Rectal smooth muscle tissue (tissue), 1 donor: ENCODE measurements at regions not wholly inside any gene's neighbourhood (a gene's known extent, or its start where the extent isn't known, plus 50 kb on each side); places are given as distances from the start of the nearest gene placed in this dataset.

ENCODE experiments used
- H3K27ac ChIP-seq: one replicate; pipeline ENCODE4 v1.7.0; 2013; ENCODE audit warnings: low read depth, low read length, inconsistent platforms
- H3K27me3 ChIP-seq: one replicate; pipeline ENCODE4 v1.7.0; 2013; ENCODE audit warnings: low read length; ENCODE audit not compliant: control insufficient read depth, insufficient read depth
- H3K36me3 ChIP-seq: one replicate; pipeline ENCODE4 v1.7.0; 2013; ENCODE audit warnings: low read length; ENCODE audit not compliant: control insufficient read depth, insufficient read depth
- H3K4me1 ChIP-seq: one replicate; pipeline ENCODE4 v1.7.0; 2013; ENCODE audit warnings: low read length; ENCODE audit not compliant: control insufficient read depth, insufficient read depth
- H3K4me3 ChIP-seq: one replicate; pipeline ENCODE4 v1.7.0; 2013; ENCODE audit warnings: low read length
- H3K9ac ChIP-seq: one replicate; pipeline ENCODE4 v1.7.0; 2013; ENCODE audit warnings: low read length

DNA sequence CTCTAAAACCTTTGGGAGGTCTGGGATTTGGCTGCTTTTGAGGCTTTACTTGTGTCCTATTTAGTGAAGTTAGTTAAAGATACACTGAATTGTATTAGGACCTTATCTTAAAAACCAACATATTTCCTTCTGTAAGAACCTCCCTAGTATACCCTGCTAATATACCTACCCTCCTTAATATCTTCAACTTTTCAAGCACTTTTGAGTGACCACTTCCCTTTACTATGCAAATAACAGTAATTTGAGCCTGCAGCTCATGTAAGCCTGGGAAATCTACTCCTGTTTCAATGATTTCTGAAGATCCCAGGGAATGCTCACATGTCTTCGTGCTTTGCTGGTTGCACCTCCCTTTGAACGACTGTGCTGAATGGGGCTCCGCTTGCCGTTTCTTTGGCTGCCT lies 358.5 kb downstream of the YTHDC2 start:
- Histone ChIP-seq H3K36me3 (no peaks in the 10 kb centered on the region), H3K27me3 (no peaks in the 10 kb centered on the region), H3K4me3 (no peak overlapping the region), H3K27ac (no peak overlapping the region), H3K9ac (no peak overlapping the region), H3K4me1 (no peaks in the 10 kb centered on the region)

DNA sequence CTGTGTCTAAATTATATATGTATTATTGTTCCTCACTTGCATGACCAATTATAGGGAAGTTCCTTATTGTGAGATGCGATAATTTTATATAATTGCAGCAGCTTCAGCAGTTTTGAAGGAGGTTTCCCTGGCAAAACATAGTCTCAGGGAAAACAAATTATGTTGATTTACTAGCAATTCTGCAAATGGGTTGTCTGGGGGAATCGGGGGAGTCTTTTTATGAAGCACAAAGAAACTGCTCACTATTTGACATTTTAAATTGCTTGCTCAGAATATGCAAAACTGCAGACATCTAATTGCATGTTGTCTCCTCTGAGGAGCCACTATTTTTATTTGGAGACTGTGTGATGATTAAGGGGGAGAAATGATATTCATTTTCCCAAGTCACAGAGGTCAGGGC lies 361.6 kb downstream of the YTHDC2 start:
- Histone ChIP-seq H3K4me1 (no peaks in the 10 kb centered on the region), H3K9ac (no peak overlapping the region), H3K27me3 (no peaks in the 10 kb centered on the region), H3K4me3 (no peak overlapping the region), H3K27ac (no peak overlapping the region), H3K36me3 (no peaks in the 10 kb centered on the region)

DNA sequence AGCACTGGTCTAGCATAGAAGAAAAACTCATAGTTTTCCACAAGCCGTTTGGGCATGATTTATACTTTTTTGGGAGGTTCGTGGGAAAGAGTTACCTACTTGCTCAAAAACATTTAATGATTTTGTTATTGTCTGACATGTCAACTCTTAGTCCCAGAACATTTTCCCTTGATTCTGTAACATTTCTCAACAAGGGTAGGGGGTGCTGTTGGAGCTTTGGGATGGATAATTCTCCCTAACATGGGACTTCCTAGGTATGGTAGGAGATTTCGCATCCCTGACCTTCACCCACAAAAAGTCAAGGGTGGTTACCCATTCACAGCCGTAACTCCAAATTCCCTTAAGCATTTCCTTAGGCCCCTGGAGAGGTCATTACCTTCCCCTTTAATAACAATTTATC lies 378.0 kb downstream of the YTHDC2 start:
- Histone ChIP-seq H3K4me3 (no peak overlapping the region), H3K4me1 (no peaks in the 10 kb centered on the region), H3K9ac (no peak overlapping the region), H3K27me3 (no peaks in the 10 kb centered on the region), H3K36me3 (no peaks in the 10 kb centered on the region), H3K27ac (no peak overlapping the region)

DNA sequence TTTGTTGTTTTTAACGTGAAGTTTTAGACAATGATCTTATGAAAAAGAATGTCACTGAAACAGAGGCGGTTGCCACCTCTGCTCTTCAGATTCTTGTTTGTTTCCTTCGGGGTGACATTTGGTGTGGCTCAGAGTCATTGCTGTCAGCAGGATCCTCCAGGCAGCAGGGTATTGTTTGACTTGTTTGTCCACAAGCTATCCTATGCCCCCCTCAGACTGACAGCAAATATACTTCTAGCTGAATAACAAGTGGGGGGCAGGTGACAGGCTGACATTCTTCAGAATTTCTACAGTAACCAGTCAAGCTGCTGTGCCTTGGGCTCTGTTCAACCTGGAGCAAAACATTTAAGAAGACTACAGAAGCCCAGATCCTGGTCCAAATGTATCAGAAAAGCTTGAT lies 383.3 kb downstream of the YTHDC2 start:
- H3K36me3 ChIP-seq, result no peaks in the 10 kb centered on the region
- no peak overlapping the region for H3K9ac ChIP-seq
- no peaks in the 10 kb centered on the region for H3K27me3 ChIP-seq
- H3K4me3 ChIP-seq, result no peak overlapping the region
- H3K27ac ChIP-seq, result no peak overlapping the region
- no peaks in the 10 kb centered on the region for H3K4me1 ChIP-seq

GRCh38 chr5:113897748-113898147 lies 384.3 kb downstream of the YTHDC2 start:
- Histone ChIP-seq H3K36me3 (no peaks in the 10 kb centered on the region), H3K4me1 (no peaks in the 10 kb centered on the region), H3K9ac (no peak overlapping the region), H3K27ac (no peak overlapping the region), H3K4me3 (no peak overlapping the region), H3K27me3 (no peaks in the 10 kb centered on the region)

GRCh38 chr5:113900141-113900540 lies 386.6 kb downstream of the YTHDC2 start:
- Histone ChIP-seq H3K4me1 (no peaks in the 10 kb centered on the region), H3K27me3 (no peaks in the 10 kb centered on the region), H3K36me3 (no peaks in the 10 kb centered on the region), H3K4me3 (no peak overlapping the region), H3K27ac (no peak overlapping the region), H3K9ac (no peak overlapping the region)

DNA sequence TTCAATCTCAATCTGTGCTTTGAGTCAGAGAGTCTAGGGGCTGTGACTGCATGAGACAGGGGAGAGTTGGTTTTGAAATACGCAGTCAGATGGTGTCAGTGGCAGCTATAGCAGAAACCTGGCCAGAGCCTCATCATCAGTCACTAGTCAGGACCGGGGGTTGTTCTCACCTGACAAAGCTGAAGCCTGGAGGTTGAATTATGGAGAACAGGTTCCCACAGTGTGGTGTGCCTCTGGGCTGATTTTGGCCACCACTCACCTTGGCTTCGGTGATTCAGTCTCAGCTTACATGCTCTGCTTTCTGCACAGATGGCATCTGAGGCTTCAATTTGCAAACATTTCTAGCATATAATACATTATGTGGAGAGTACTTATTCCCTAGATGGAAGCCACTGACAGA lies 387.3 kb downstream of the YTHDC2 start:
- Histone ChIP-seq H3K9ac (no peak overlapping the region), H3K4me3 (no peak overlapping the region), H3K27ac (no peak overlapping the region), H3K36me3 (no peaks in the 10 kb centered on the region), H3K4me1 (no peaks in the 10 kb centered on the region), H3K27me3 (no peaks in the 10 kb centered on the region)

DNA sequence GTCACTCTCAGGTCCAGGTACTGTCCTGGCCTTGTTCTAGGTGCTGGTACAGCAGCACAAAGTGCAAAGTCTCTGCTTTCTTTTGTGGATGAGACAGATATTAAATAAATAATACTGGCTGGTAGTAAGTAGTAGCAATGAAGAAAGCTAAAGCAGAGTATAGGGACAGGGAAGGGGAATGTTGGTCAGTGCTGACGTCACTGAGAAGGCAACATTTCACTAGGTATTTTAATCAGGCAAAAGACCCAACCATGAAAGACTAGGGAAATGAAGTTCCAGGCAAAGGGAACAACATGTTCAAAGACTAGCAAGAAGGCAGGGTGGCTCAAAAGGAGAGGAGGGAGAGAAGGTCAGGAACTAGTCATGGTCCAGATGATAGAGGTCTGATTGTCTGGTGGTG lies 388.2 kb downstream of the YTHDC2 start:
- Histone ChIP-seq H3K9ac (no peak overlapping the region), H3K27me3 (no peaks in the 10 kb centered on the region), H3K4me1 (no peaks in the 10 kb centered on the region)

GRCh38 chr5:113902917-113903660 lies 389.6 kb downstream of the YTHDC2 start:
- H3K4me1 ChIP-seq, result no peaks in the 10 kb centered on the region
- H3K27me3 ChIP-seq, result no peaks in the 10 kb centered on the region
- H3K9ac ChIP-seq, result no peak overlapping the region
- no peak overlapping the region for H3K4me3 ChIP-seq
- H3K36me3 ChIP-seq, result no peaks in the 10 kb centered on the region
- H3K27ac ChIP-seq, result no peak overlapping the region

More for the DNA sequence above, 388.2 kb downstream of the YTHDC2 start:
- Histone ChIP-seq H3K36me3 (no peaks in the 10 kb centered on the region), H3K27ac (no peak overlapping the region), H3K4me3 (no peak overlapping the region)

GRCh38 chr5:113909782-113910181 lies 396.3 kb downstream of the YTHDC2 start:
- no peak overlapping the region for H3K9ac ChIP-seq
- no peaks in the 10 kb centered on the region for H3K27me3 ChIP-seq
- no peaks in the 10 kb centered on the region for H3K36me3 ChIP-seq
- no peak overlapping the region for H3K4me3 ChIP-seq
- no peaks in the 10 kb centered on the region for H3K4me1 ChIP-seq
- H3K27ac ChIP-seq, result no peak overlapping the region

GRCh38 chr5:113917997-113918396 lies 404.5 kb downstream of the YTHDC2 start:
- Histone ChIP-seq H3K27ac (no peak overlapping the region), H3K4me3 (no peak overlapping the region), H3K36me3 (no peaks in the 10 kb centered on the region), H3K4me1 (no peaks in the 10 kb centered on the region), H3K27me3 (no peaks in the 10 kb centered on the region), H3K9ac (no peak overlapping the region)

GRCh38 chr5:113922343-113922742 lies 408.8 kb downstream of the YTHDC2 start:
- Histone ChIP-seq H3K27ac (no peak overlapping the region), H3K9ac (no peak overlapping the region), H3K4me3 (no peak overlapping the region), H3K4me1 (no peaks in the 10 kb centered on the region), H3K36me3 (no peaks in the 10 kb centered on the region), H3K27me3 (no peaks in the 10 kb centered on the region)

GRCh38 chr5:113935453-113935852 lies 422.0 kb downstream of the YTHDC2 start:
- Histone ChIP-seq H3K27ac (no peak overlapping the region), H3K27me3 (no peaks in the 10 kb centered on the region), H3K9ac (no peak overlapping the region), H3K4me3 (no peak overlapping the region), H3K36me3 (no peaks in the 10 kb centered on the region), H3K4me1 (no peaks in the 10 kb centered on the region)
